ENCODE measurements at regions not wholly inside any gene's neighbourhood (a gene's known extent, or its start where the extent isn't known, plus 50 kb on each side); places are given as distances from the start of the nearest gene placed in this dataset.
A peak's percentile ranks its signal among the peaks of the same experiment; 100 is the strongest.

DNA sequence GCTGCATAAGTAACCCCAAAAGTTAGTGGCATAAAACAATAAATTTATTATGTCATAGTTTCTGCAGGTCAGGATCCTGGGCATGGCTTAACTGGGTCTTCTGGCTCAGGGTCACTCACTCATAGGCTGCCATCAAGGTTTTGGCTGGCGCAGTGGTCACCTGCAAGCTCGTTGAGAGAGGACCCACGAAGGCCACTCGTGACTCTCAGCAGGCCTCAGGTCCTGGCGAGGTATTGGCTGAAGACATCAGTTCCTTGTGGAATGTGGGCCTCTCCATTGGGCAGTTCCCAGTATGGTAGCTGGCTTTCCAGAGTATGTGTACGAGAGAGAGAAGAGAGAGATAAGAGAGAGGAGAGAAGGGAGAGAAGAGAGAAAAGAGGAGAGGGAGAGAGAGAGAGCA is 138.3 kb upstream of the KLF14 start:
- H3K27me3 ChIP-seq (ENCODE audit: control insufficient read depth, insufficient read depth, low read length): no peaks in the 10 kb centered on the region
- TF ChIP-seq, protein P1, sequence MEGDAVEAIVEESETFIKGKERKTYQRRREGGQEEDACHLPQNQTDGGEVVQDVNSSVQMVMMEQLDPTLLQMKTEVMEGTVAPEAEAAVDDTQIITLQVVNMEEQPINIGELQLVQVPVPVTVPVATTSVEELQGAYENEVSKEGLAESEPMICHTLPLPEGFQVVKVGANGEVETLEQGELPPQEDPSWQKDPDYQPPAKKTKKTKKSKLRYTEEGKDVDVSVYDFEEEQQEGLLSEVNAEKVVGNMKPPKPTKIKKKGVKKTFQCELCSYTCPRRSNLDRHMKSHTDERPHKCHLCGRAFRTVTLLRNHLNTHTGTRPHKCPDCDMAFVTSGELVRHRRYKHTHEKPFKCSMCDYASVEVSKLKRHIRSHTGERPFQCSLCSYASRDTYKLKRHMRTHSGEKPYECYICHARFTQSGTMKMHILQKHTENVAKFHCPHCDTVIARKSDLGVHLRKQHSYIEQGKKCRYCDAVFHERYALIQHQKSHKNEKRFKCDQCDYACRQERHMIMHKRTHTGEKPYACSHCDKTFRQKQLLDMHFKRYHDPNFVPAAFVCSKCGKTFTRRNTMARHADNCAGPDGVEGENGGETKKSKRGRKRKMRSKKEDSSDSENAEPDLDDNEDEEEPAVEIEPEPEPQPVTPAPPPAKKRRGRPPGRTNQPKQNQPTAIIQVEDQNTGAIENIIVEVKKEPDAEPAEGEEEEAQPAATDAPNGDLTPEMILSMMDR (IDR thresholded peaks at IDR 0.05; ENCODE audit: insufficient read depth, low read length, poor library complexity, severe bottlenecking): no peak
- no peak overlapping the region for H3K4me3 ChIP-seq (ENCODE audit: low read depth, low read length)
- DNase-seq (ENCODE audit: low read depth): no peak
- peaks cover 2% of the 10 kb centered on the region for H3K36me3 ChIP-seq (ENCODE audit: control insufficient read depth, insufficient read depth, low read length)

DNA sequence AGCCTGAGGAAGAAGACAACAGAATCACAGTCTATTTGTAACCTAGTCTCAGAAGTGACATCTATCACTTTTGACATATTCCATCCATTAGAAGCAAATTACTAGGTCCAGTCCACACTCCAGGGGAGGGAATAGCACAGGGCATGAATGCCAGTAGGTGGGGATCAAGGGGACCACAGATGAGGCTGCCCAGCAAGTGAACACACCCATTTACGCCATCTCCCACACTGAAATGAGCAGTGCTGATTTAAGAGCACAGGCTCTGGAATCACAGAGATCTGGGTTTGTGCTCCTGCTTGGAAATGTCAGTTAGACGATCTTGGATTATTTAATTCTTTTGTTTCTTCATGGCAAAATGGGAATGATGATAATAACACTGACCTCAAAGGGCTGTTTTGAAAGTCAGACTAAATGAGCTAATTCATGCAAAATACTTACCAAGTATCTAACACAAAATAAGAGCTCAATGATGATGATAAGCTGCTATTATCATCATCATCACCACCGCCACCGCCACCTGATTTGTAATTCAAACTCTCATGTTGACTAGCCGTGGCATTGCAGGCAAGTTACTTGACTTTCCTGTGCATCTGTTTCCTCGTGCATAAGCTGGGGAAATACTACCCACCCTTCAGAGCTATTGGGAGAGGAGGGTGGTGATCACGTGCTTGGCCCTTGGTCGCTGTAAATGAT is 138.9 kb upstream of the KLF14 start:
- no peak for DNase-seq (ENCODE audit: low read depth)
- peaks cover 2% of the 10 kb centered on the region for H3K36me3 ChIP-seq (ENCODE audit: control insufficient read depth, insufficient read depth, low read length)
- no peaks in the 10 kb centered on the region for H3K27me3 ChIP-seq (ENCODE audit: control insufficient read depth, insufficient read depth, low read length)
- H3K4me3 ChIP-seq (ENCODE audit: low read depth, low read length): no peak overlapping the region
- TF ChIP-seq, protein P1 (IDR thresholded peaks at IDR 0.05; ENCODE audit: insufficient read depth, low read length, poor library complexity, severe bottlenecking): no peak

DNA sequence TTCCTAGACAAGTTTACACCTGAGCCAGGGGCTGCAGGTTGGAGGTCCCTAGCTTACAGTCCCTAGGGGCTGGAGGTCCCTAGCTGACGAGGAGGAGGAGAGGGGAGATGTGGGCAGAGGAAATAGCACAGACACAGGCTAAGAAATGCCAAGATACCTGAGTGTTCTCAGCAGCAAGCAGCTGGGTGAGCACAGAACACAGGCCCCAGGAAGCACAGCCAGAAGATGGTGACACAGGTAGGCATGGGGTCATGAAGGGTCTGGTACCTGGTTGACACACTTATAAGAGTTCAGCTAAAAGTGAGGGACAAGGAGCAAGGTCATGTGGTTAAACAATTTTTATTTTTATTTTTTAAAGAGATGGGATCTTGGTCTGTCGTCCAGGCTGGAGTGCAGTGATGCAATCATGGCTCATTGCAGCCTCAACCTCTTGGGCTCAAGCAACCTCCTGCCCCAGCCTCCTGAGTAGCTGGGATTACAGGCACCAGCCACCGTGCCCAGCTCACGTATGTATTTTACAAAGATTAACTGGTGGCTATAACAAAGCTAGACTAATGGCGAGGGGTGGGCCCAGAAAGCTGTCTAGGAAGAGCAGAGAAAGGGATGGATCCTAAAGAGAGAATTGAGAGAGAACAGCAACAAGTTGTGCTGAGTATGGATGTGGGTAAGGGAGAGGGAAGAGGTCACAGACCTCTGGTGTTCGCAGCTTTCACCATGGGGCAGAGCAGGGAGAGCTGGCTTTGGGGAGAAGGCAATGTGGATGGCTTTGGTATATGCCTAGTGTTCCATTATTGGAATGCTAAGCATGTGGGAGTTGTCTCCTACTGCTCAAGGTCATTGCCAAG is 140.3 kb upstream of the KLF14 start:
- Histone ChIP-seq H3K4me3 (ENCODE audit: low read depth, low read length) (no peak overlapping the region), H3K27me3 (ENCODE audit: control insufficient read depth, insufficient read depth, low read length) (no peaks in the 10 kb centered on the region), H3K36me3 (ENCODE audit: control insufficient read depth, insufficient read depth, low read length) (peaks cover 2% of the 10 kb centered on the region)
- no peak for DNase-seq (ENCODE audit: low read depth)
- TF ChIP-seq, protein P1 (IDR thresholded peaks at IDR 0.05; ENCODE audit: insufficient read depth, low read length, poor library complexity, severe bottlenecking): no peak

DNA sequence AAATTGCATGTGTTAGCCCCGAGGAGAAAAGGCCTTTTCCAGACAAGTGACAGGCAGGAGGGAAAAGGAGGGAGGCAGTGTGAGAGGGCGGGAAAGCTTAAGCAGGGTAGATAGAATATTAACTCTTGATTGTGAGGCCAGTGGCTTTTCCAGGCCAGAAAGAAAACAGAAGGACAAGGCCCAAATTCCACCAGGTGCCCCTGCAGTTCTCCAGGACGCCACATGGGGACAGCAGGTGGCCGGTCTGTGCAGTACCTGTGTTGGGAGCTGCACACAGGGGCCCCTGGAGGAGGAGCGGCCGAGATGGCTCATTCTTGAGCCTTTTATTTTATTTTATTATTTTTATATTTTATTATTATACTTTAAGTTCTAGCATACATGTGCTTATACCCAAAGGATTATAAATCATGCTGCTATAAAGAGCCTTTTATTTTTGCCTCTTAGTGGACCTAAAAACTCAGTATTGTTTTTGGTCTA is 141.3 kb upstream of the KLF14 start:
- H3K27me3 ChIP-seq (ENCODE audit: control insufficient read depth, insufficient read depth, low read length): no peaks in the 10 kb centered on the region
- peaks cover 2% of the 10 kb centered on the region for H3K36me3 ChIP-seq (ENCODE audit: control insufficient read depth, insufficient read depth, low read length)
- H3K4me3 ChIP-seq (ENCODE audit: low read depth, low read length): no peak overlapping the region
- DNase-seq (ENCODE audit: low read depth): no peak
- TF ChIP-seq, protein P1 (IDR thresholded peaks at IDR 0.05; ENCODE audit: insufficient read depth, low read length, poor library complexity, severe bottlenecking): peak; percentile 99

DNA sequence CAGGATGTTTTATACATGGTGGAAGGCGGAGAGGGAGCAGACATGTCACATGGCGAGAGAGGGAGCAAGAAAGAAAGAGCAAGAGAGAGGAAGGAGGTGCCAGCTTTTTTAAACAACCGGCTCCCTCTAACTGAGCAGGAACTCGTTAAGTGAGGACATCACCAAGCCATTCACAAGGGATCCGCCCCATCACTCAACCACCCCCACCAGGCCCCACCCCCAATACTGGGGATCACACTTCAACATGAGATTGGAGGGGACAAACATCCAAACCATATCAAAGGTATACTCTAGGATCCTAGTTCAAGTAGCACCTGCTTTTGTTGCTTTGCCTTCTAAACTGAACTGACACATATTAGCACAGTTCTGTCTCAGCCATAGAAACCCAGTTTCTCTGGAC is 141.9 kb upstream of the KLF14 start:
- Histone ChIP-seq H3K27me3 (ENCODE audit: control insufficient read depth, insufficient read depth, low read length) (no peaks in the 10 kb centered on the region), H3K36me3 (ENCODE audit: control insufficient read depth, insufficient read depth, low read length) (peaks cover 2% of the 10 kb centered on the region), H3K4me3 (ENCODE audit: low read depth, low read length) (no peak overlapping the region)
- no peak for DNase-seq (ENCODE audit: low read depth)
- TF ChIP-seq, protein P1 (IDR thresholded peaks at IDR 0.05; ENCODE audit: insufficient read depth, low read length, poor library complexity, severe bottlenecking): no peak

Data from kidney epithelial cell (primary cell).